ENCODE measurements at regions not wholly inside any gene's neighbourhood (a gene's known extent, or its start where the extent isn't known, plus 50 kb on each side); places are given as distances from the start of the nearest gene placed in this dataset.

DNA sequence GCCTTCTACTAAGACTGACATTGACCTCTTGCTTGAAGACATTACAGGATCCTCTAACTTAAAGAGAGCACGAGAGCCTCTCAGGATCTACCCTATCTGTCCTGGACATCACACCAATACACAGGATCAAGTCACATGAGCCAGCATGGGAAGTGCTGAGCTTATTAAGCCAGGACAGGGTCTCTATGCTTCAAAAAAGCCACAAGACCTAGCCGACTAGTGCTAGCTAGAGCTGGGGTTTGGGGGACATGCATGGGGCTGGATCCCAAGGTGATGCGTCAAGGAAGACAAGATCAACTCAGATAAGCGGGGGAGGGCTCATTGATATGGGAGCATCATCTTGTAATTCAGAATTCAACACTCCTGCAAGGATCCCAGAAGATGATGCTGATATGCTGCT lies 167.2 kb upstream of the TAB2 start:
- Mint-ChIP-seq H3K4me1 (peaks cover 13% of the 10 kb centered on the region), H3K27ac (no peak overlapping the region), H3K9me3 (peaks cover 9% of the 10 kb centered on the region), H3K27me3 (ENCODE audit: low read depth) (peaks cover 29% of the 10 kb centered on the region), H3K4me3 (no peak overlapping the region), H3K36me3 (no peaks in the 10 kb centered on the region)
- DNase-seq (ENCODE audit: low spot score in 2 of 2, unreplicated experiment in 2 of 2): no peak
- TF ChIP-seq, protein P1, sequence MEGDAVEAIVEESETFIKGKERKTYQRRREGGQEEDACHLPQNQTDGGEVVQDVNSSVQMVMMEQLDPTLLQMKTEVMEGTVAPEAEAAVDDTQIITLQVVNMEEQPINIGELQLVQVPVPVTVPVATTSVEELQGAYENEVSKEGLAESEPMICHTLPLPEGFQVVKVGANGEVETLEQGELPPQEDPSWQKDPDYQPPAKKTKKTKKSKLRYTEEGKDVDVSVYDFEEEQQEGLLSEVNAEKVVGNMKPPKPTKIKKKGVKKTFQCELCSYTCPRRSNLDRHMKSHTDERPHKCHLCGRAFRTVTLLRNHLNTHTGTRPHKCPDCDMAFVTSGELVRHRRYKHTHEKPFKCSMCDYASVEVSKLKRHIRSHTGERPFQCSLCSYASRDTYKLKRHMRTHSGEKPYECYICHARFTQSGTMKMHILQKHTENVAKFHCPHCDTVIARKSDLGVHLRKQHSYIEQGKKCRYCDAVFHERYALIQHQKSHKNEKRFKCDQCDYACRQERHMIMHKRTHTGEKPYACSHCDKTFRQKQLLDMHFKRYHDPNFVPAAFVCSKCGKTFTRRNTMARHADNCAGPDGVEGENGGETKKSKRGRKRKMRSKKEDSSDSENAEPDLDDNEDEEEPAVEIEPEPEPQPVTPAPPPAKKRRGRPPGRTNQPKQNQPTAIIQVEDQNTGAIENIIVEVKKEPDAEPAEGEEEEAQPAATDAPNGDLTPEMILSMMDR (IDR thresholded peaks at IDR 0.05; ENCODE audit: unreplicated experiment): no peak

DNA sequence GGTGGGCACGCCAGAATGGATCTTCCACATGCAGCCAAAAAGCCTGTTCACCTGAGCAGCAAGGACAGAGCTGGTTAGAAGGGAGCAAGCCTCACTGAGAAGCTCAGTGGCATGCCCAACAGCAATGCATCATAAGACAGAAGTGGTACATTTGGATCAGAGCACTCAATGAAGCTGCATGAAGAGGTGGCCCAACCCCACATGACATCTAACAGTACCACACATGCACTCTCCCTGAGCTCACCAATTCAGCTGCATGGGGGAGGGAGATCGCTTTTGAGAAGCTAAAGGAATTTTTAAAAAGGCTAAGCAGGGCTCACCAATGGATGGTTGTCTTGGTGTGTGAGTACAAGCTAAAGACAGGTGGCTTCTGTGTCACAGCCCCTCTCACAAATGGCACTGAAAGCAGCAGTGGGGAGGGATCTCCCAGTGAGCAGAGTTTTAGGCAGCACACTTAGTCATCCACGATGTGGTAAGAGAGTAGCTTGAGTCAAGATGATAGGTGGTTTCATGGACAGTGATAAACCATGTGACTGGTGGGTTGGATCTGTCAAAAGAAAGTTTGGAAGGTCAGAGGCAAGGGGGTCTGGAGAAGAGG lies 166.6 kb upstream of the TAB2 start:
- Mint-ChIP-seq H3K4me3 (no peak overlapping the region), H3K9me3 (peaks cover 12% of the 10 kb centered on the region), H3K36me3 (no peaks in the 10 kb centered on the region), H3K27ac (no peak overlapping the region), H3K27me3 (ENCODE audit: low read depth) (peaks cover 29% of the 10 kb centered on the region), H3K4me1 (peaks cover 13% of the 10 kb centered on the region)
- DNase-seq (ENCODE audit: low spot score in 2 of 2, unreplicated experiment in 2 of 2): no peak
- TF ChIP-seq, protein P1 (IDR thresholded peaks at IDR 0.05; ENCODE audit: unreplicated experiment): no peak

DNA sequence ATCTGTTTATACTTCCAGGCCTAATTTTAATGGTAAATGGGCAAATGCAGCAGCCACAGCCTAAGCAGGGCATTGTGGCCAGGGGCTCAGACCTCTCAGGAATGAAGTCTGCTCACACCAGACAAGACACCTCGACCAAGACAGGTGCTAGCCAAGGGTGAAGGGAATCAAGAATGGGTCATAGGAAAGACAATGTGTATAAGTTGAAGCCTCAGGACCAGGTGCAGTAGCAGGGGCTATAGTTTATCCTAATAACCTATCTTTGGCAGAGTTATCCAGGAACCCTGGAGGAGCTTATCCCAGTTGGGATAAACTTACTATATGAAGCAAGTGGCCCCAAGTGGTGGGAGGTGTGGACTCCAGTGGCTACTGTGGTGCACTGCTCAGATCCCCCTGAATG lies 165.0 kb upstream of the TAB2 start:
- TF ChIP-seq, protein P1 (IDR thresholded peaks at IDR 0.05; ENCODE audit: unreplicated experiment): no peak
- no peaks in the 10 kb centered on the region for H3K36me3 Mint-ChIP-seq
- H3K27ac Mint-ChIP-seq: no peak overlapping the region

DNA sequence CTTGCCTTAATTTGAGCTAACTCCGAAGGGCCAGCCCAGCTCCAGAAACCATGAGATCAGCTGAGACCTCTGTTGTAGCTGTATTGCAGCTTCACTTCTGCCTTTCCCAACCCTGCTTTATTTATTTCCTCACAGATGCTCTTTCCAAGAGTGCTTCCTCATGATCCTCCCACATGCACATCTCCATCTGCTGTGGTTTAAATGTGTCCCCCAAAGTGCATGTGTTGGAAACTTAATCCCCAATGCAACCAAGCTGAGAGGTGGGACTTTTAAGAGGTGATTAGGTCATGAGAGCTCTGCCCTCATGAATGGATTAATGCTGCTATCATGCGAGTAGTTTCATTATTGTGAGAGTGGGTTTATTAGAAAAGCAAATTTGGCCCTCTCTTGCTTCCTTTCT lies 164.4 kb upstream of the TAB2 start:
- Mint-ChIP-seq H3K4me3 (no peak overlapping the region), H3K4me1 (peaks cover 4% of the 10 kb centered on the region), H3K27ac (no peak overlapping the region), H3K36me3 (no peaks in the 10 kb centered on the region), H3K27me3 (ENCODE audit: low read depth) (peaks cover 27% of the 10 kb centered on the region), H3K9me3 (peaks cover 8% of the 10 kb centered on the region)
- TF ChIP-seq, protein P1 (IDR thresholded peaks at IDR 0.05; ENCODE audit: unreplicated experiment): no peak
- DNase-seq (ENCODE audit: low spot score in 2 of 2, unreplicated experiment in 2 of 2): no peak

More for the DNA sequence above, 165.0 kb upstream of the TAB2 start:
- H3K9me3 Mint-ChIP-seq: peaks cover 8% of the 10 kb centered on the region
- H3K27me3 Mint-ChIP-seq (ENCODE audit: low read depth): peaks cover 27% of the 10 kb centered on the region
- H3K4me1 Mint-ChIP-seq: peaks cover 9% of the 10 kb centered on the region
- no peak overlapping the region for H3K4me3 Mint-ChIP-seq
- DNase-seq (ENCODE audit: low spot score in 2 of 2, unreplicated experiment in 2 of 2): no peak

DNA sequence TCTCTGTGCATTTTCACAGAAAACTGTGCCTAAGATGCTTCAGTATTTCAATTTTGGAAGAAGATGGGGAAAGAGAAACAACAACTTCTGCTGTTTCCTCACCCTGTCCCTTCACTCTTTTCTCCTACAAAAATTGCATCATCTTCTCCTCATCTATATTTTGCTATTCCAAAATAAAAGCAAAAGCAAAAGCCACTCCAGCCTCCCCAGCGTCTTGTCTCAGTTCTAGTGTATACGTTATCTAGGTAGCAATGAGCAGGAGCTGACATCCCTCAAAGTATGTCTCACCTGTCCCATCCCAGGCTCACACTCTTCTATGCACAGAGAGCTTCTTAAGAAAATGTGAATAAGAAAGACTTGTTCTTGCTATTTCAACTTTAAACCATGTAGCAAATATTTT lies 163.8 kb upstream of the TAB2 start:
- H3K4me3 Mint-ChIP-seq: no peak overlapping the region
- H3K27ac Mint-ChIP-seq: no peak overlapping the region
- peaks cover 8% of the 10 kb centered on the region for H3K9me3 Mint-ChIP-seq
- no peaks in the 10 kb centered on the region for H3K36me3 Mint-ChIP-seq
- peaks cover 27% of the 10 kb centered on the region for H3K27me3 Mint-ChIP-seq (ENCODE audit: low read depth)
- TF ChIP-seq, protein P1 (IDR thresholded peaks at IDR 0.05; ENCODE audit: unreplicated experiment): no peak
- no peaks in the 10 kb centered on the region for H3K4me1 Mint-ChIP-seq
- DNase-seq (ENCODE audit: low spot score in 2 of 2, unreplicated experiment in 2 of 2): no peak
